ENCODE measurements at regions not wholly inside any gene's neighbourhood (a gene's known extent, or its start where the extent isn't known, plus 50 kb on each side); places are given as distances from the start of the nearest gene placed in this dataset.

DNA sequence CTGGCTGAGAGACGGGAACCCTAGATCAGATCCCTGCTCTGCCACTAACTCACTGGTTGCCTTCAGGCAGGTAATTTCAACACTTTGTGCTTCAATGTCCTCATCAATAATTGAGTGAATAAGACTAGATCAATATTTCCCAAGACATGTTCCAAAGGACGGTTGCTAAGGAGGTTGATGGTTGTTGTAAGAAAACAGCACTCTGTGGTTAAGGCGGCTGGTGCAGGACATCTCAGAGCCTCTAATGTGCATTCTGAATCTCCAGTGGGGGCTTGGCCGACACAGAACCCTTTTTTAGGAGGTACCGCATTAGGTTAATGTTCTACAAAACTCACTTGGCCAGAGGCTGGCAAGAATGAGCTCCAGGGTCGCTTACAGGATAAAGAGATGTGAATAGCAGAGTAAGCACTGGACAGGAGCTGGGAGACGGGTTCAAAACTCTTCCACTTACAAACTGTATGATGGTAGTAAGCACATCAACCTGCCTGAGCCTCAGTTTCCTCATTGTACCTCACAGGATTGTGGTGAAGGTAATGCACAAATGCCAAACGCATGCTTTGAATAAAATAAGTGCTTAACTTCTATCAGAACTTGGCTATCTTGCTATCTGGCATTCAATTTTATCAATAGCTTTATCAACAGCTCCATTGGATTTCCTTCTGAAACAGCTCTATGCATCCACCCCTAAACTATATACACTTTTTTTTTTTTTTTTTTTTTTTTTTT lies 136.9 kb upstream of the PARP11 start:
- Histone ChIP-seq H3K9me3 (no peaks in the 10 kb centered on the region), H3K36me3 (no peaks in the 10 kb centered on the region), H3K4me1 (no peaks in the 10 kb centered on the region), H3K27me3 (no peaks in the 10 kb centered on the region), H3K4me3 (no peak overlapping the region), H3K27ac (no peak overlapping the region)
- DNase-seq (ENCODE audit: low spot score in 2 of 2): no peak
- 92% methylated on average over 8 of the region's 8 CpGs for WGBS
- TF ChIP-seq POLR2A (IDR thresholded peaks at IDR 0.05) (no peak), EP300 (IDR thresholded peaks at IDR 0.05) (no peak), POLR2AphosphoS5 (IDR thresholded peaks at IDR 0.05) (no peak)
- TF ChIP-seq, protein P1, sequence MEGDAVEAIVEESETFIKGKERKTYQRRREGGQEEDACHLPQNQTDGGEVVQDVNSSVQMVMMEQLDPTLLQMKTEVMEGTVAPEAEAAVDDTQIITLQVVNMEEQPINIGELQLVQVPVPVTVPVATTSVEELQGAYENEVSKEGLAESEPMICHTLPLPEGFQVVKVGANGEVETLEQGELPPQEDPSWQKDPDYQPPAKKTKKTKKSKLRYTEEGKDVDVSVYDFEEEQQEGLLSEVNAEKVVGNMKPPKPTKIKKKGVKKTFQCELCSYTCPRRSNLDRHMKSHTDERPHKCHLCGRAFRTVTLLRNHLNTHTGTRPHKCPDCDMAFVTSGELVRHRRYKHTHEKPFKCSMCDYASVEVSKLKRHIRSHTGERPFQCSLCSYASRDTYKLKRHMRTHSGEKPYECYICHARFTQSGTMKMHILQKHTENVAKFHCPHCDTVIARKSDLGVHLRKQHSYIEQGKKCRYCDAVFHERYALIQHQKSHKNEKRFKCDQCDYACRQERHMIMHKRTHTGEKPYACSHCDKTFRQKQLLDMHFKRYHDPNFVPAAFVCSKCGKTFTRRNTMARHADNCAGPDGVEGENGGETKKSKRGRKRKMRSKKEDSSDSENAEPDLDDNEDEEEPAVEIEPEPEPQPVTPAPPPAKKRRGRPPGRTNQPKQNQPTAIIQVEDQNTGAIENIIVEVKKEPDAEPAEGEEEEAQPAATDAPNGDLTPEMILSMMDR (IDR thresholded peaks at IDR 0.05): no peak

DNA sequence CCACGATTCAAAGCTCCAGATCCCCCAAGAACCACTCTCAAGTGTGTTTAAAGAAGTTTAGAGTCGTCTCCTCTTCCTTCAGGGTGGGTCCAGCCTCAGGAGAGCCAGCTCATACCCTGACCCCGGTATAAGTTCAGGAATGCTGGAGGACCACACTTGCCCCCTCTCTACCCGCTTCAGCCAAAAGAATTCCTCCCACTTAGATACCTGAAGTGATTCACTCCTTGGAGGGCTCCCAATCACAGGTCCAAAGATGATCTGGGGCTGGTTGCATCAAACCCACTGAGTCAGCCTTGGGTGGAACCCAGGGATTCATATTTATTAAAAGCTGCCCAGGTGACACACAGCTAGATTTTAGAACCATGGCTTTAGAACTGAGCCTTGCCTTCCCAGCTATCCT lies 133.5 kb upstream of the PARP11 start:
- Histone ChIP-seq H3K9me3 (no peaks in the 10 kb centered on the region), H3K36me3 (no peaks in the 10 kb centered on the region), H3K27me3 (no peaks in the 10 kb centered on the region), H3K4me3 (no peak overlapping the region), H3K4me1 (peaks cover 2% of the 10 kb centered on the region), H3K27ac (no peak overlapping the region)
- DNase-seq (ENCODE audit: low spot score in 2 of 2): no peak
- WGBS: 60% methylated on average over 4 of the region's 4 CpGs
- TF ChIP-seq POLR2A (IDR thresholded peaks at IDR 0.05) (no peak), EP300 (IDR thresholded peaks at IDR 0.05) (no peak), POLR2AphosphoS5 (IDR thresholded peaks at IDR 0.05) (no peak)
- TF ChIP-seq, protein P1 (IDR thresholded peaks at IDR 0.05): no peak

DNA sequence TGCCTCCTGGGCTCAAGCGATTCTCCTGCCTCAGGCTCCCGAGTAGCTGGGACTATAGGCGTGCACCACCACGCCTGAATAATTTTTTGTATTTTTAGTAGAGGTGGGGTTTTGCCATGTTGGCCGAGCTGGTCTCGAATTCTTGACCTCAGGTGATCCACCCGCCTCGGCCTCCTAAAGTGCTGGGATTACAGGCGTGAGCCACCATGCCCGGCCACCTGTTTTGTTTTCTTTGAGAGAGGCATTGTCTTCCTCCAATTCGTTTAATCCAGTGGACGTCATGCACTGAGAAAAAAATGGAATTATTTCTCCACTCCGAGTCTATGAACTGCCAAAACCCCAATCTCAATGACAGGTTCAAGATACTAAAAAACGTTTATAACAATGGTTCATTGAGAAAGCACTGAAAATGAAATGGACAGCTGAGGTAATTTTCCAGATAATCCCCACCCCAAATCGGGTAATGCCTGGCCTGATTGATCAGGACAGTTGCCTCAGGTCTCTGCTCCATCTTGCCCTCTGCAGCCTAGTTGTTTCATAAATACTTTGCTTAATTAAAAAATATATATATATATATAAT lies 132.7 kb upstream of the PARP11 start:
- Histone ChIP-seq H3K27ac (no peak overlapping the region), H3K4me3 (no peak overlapping the region), H3K27me3 (no peaks in the 10 kb centered on the region), H3K9me3 (no peaks in the 10 kb centered on the region), H3K36me3 (no peaks in the 10 kb centered on the region), H3K4me1 (peaks cover 2% of the 10 kb centered on the region)
- DNase-seq (ENCODE audit: low spot score in 2 of 2): no peak
- no peak for TF ChIP-seq POLR2A (IDR thresholded peaks at IDR 0.05)
- 87% methylated on average over 15 of the region's 15 CpGs for WGBS

DNA sequence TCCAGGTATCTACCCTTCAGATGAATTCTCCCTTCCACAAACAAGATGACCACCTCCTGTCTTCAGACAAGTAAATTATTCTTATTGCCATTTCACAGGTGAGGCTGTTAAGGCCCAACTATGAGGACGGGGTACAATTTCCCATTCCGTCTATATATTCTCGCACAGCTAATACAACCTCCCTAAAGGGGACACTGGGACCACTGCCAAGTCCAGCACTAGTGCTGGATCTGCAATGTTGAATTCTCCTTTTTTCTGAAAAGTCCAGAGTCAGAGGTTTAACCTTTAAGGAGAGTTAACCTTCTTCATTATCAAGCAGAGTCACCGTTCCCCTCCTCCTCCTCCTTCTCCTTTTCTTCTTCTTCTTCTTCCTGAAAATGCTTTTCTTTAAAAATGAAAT lies 130.4 kb upstream of the PARP11 start:
- H3K9me3 ChIP-seq: no peaks in the 10 kb centered on the region
- TF ChIP-seq POLR2A (IDR thresholded peaks at IDR 0.05) (no peak), POLR2AphosphoS5 (IDR thresholded peaks at IDR 0.05) (no peak), EP300 (IDR thresholded peaks at IDR 0.05) (no peak)
- TF ChIP-seq, protein P1 (IDR thresholded peaks at IDR 0.05): no peak
- H3K4me3 ChIP-seq: no peak overlapping the region
- peaks cover 11% of the 10 kb centered on the region for H3K4me1 ChIP-seq
- DNase-seq (ENCODE audit: low spot score in 2 of 2): no peak
- 87% methylated on average over 4 of the region's 4 CpGs for WGBS
- H3K27ac ChIP-seq: no peak overlapping the region
- H3K27me3 ChIP-seq: no peaks in the 10 kb centered on the region
- no peaks in the 10 kb centered on the region for H3K36me3 ChIP-seq

DNA sequence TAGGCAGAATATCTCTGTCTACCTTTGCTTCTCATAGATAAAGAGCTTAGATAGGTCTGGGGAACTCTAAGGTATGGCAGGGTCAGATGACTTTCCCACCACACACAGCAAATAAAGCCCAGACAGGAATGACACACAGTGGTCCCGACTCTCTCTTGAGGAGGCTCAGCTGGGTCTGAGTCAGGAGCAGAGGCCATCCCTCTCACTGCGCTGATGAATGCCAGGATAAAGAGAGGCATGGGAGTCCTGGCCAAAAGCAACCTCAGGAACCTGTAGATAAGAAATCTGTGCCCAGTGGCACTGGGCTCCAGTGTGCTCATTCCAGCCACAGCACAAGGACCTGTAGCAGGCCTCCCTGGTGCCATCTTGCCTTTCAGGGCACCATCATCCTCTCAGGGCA lies 129.4 kb upstream of the PARP11 start:
- Histone ChIP-seq H3K27ac (no peak overlapping the region), H3K36me3 (no peaks in the 10 kb centered on the region), H3K27me3 (no peaks in the 10 kb centered on the region), H3K4me1 (peaks cover 12% of the 10 kb centered on the region), H3K9me3 (no peaks in the 10 kb centered on the region), H3K4me3 (no peak overlapping the region)
- TF ChIP-seq, protein P1 (IDR thresholded peaks at IDR 0.05): no peak
- TF ChIP-seq POLR2AphosphoS5 (IDR thresholded peaks at IDR 0.05) (no peak), POLR2A (IDR thresholded peaks at IDR 0.05) (no peak), EP300 (IDR thresholded peaks at IDR 0.05) (no peak)
- DNase-seq (ENCODE audit: low spot score in 2 of 2): no peak
- 77% methylated on average over 2 of the region's 2 CpGs for WGBS

Data from suprapubic skin (tissue), 4 donors.